KOPT-K1 (cell line): ENCODE measurements at regions not wholly inside any gene's neighbourhood (a gene's known extent, or its start where the extent isn't known, plus 50 kb on each side); places are given as distances from the start of the nearest gene placed in this dataset.
"Not testable (repeated sequence)": the region's sequence is repeated elsewhere in the genome, so short reads cannot be mapped to it uniquely, and the experiment has no call there.

Source experiments
- H3K27ac ChIP-seq: fragments of 200-600 bp; sonication (generic); 2 replicates; pipeline ENCODE4 v1.5.1; 2016; ENCODE audit warnings: antibody characterized with exemption, mild to moderate bottlenecking, low read depth, low read length; ENCODE audit not compliant: poor library complexity, severe bottlenecking
- H3K36me3 ChIP-seq: fragments of 200-600 bp; sonication (generic); 2 replicates; pipeline ENCODE4 v1.5.1; 2017; ENCODE audit warnings: antibody characterized with exemption, mild to moderate bottlenecking, low read length, moderate library complexity; ENCODE audit not compliant: insufficient read depth
- H3K9me3 ChIP-seq: fragments of 200-600 bp; sonication (generic); 2 replicates; pipeline ENCODE4 v1.5.1; 2017; ENCODE audit warnings: antibody characterized with exemption, low read length, mild to moderate bottlenecking; ENCODE audit not compliant: insufficient read depth, poor library complexity, severe bottlenecking

GRCh38 chr7:131021902-131022301, 287.9 kb upstream of the KLF14 start:
- H3K36me3 ChIP-seq: no peaks in the 10 kb centered on the region
- H3K9me3 ChIP-seq: no peaks in the 10 kb centered on the region
- no peak overlapping the region for H3K27ac ChIP-seq

- Histone ChIP-seq H3K9me3 (no peaks in the 10 kb centered on the region), H3K36me3 (no peaks in the 10 kb centered on the region), H3K27ac (no peak overlapping the region)
Observed at GRCh38 chr7:131026297-131027000, 292.4 kb upstream of the KLF14 start.

- H3K36me3 ChIP-seq: no peaks in the 10 kb centered on the region
- H3K9me3 ChIP-seq: no peaks in the 10 kb centered on the region
- H3K27ac ChIP-seq: peak overlapping the region; percentile 1
Observed at GRCh38 chr7:131027287-131027773, 293.3 kb upstream of the KLF14 start.

- Histone ChIP-seq H3K27ac (no peak overlapping the region), H3K36me3 (no peaks in the 10 kb centered on the region), H3K9me3 (no peaks in the 10 kb centered on the region)
Observed at GRCh38 chr7:131028295-131028694, 294.3 kb upstream of the KLF14 start.

- Histone ChIP-seq H3K27ac (no peak overlapping the region), H3K9me3 (no peaks in the 10 kb centered on the region), H3K36me3 (no peaks in the 10 kb centered on the region)
Observed at GRCh38 chr7:131029002-131029401, 295.0 kb upstream of the KLF14 start.

GRCh38 chr7:131031099-131031868, 296.4 kb upstream of the MKLN1 start:
- no peaks in the 10 kb centered on the region for H3K36me3 ChIP-seq
- H3K9me3 ChIP-seq: no peaks in the 10 kb centered on the region
- no peak overlapping the region for H3K27ac ChIP-seq

- Histone ChIP-seq H3K9me3 (no peaks in the 10 kb centered on the region), H3K27ac (no peak overlapping the region)
Observed at GRCh38 chr7:131032786-131033185, 294.9 kb upstream of the MKLN1 start.

GRCh38 chr7:131034166-131034881, 293.4 kb upstream of the MKLN1 start:
- H3K9me3 ChIP-seq: no peaks in the 10 kb centered on the region
- H3K27ac ChIP-seq: no peak overlapping the region
- H3K36me3 ChIP-seq: no peaks in the 10 kb centered on the region

More at GRCh38 chr7:131032786-131033185, 294.9 kb upstream of the MKLN1 start:
- H3K36me3 ChIP-seq: no peaks in the 10 kb centered on the region

- H3K27ac ChIP-seq: no peak overlapping the region
- H3K9me3 ChIP-seq: no peaks in the 10 kb centered on the region
- H3K36me3 ChIP-seq: no peaks in the 10 kb centered on the region
Observed at GRCh38 chr7:131035088-131035770, 292.4 kb upstream of the MKLN1 start.

- Histone ChIP-seq H3K36me3 (no peaks in the 10 kb centered on the region), H3K9me3 (no peaks in the 10 kb centered on the region), H3K27ac (no peak overlapping the region)
Observed at GRCh38 chr7:131038153-131038552, 289.5 kb upstream of the MKLN1 start.

- Histone ChIP-seq H3K36me3 (no peaks in the 10 kb centered on the region), H3K27ac (no peak overlapping the region), H3K9me3 (no peaks in the 10 kb centered on the region)
Observed at GRCh38 chr7:131039355-131039762, 288.3 kb upstream of the MKLN1 start.

- Histone ChIP-seq H3K36me3 (no peaks in the 10 kb centered on the region), H3K9me3 (no peaks in the 10 kb centered on the region), H3K27ac (no peak overlapping the region)
Observed at GRCh38 chr7:131039836-131040235, 287.8 kb upstream of the MKLN1 start.

- Histone ChIP-seq H3K9me3 (no peaks in the 10 kb centered on the region), H3K27ac (no peak overlapping the region), H3K36me3 (no peaks in the 10 kb centered on the region)
Observed at GRCh38 chr7:131040467-131040932, 287.2 kb upstream of the MKLN1 start.

- not testable (repeated sequence) for H3K9me3 ChIP-seq, H3K27ac ChIP-seq, H3K36me3 ChIP-seq
Observed at GRCh38 chr7:131041012-131041695, 286.5 kb upstream of the MKLN1 start.
